ENCODE measurements at regions not wholly inside any gene's neighbourhood (a gene's known extent, or its start where the extent isn't known, plus 50 kb on each side); places are given as distances from the start of the nearest gene placed in this dataset.

GRCh38 chr20:52332649-52333250 lies 141.2 kb upstream of the ZFP64 start:
- Histone ChIP-seq H3K9me3 (ENCODE audit: control insufficient read depth in 4 of 4, low read length in 3 of 4) (no peaks in the 10 kb centered on the region), H3K4me3 (ENCODE audit: low read depth in 1 of 3, low read length in 3 of 3) (no peak overlapping the region), H3K27ac (ENCODE audit: low read depth in 1 of 2, low read length in 2 of 2) (no peak overlapping the region), H3K36me3 (ENCODE audit: control insufficient read depth in 4 of 4, insufficient read depth in 3 of 4, low read depth in 1 of 4, low read length in 3 of 4) (no peaks in the 10 kb centered on the region), H3K27me3 (ENCODE audit: control insufficient read depth in 4 of 4, insufficient read depth in 4 of 4, low read length in 3 of 4) (no peaks in the 10 kb centered on the region), H3K4me1 (ENCODE audit: control insufficient read depth in 4 of 4, insufficient read depth in 4 of 4, low read length in 3 of 4) (no peaks in the 10 kb centered on the region), H3K9ac (ENCODE audit: low read depth in 1 of 2, low read length in 2 of 2) (no peak overlapping the region)
- DNase-seq (ENCODE audit: low spot score) = no peak
- TF ChIP-seq ATF3 (IDR thresholded peaks at IDR 0.05) (no peak), ZBTB33 (IDR thresholded peaks at IDR 0.05) (no peak), TAF1 (conservative IDR thresholded peaks at IDR 0.05) (no peak), FOXA1 (IDR thresholded peaks at IDR 0.05) (no peak), HNF4A (conservative IDR thresholded peaks at IDR 0.05) (no peak), RXRA (IDR thresholded peaks at IDR 0.05) (no peak)
- 92% methylated on average over 2 of the region's 2 CpGs for WGBS

- H3K27ac ChIP-seq (ENCODE audit: low read depth in 1 of 2, low read length in 2 of 2) = no peak overlapping the region
- no peak for DNase-seq (ENCODE audit: low spot score)
- WGBS = 80% methylated on average over 1 of the region's 1 CpG
- no peak overlapping the region for H3K9ac ChIP-seq (ENCODE audit: low read depth in 1 of 2, low read length in 2 of 2)
- H3K36me3 ChIP-seq (ENCODE audit: control insufficient read depth in 4 of 4, insufficient read depth in 3 of 4, low read depth in 1 of 4, low read length in 3 of 4) = no peaks in the 10 kb centered on the region
- H3K27me3 ChIP-seq (ENCODE audit: control insufficient read depth in 4 of 4, insufficient read depth in 4 of 4, low read length in 3 of 4) = no peaks in the 10 kb centered on the region
- no peaks in the 10 kb centered on the region for H3K9me3 ChIP-seq (ENCODE audit: control insufficient read depth in 4 of 4, low read length in 3 of 4)
- H3K4me1 ChIP-seq (ENCODE audit: control insufficient read depth in 4 of 4, insufficient read depth in 4 of 4, low read length in 3 of 4) = no peaks in the 10 kb centered on the region
- no peak for TF ChIP-seq HNF4A (conservative IDR thresholded peaks at IDR 0.05)
- no peak for TF ChIP-seq JUND (IDR thresholded peaks at IDR 0.05)
- no peak for TF ChIP-seq EGR1 (IDR thresholded peaks at IDR 0.05; ENCODE audit: low read depth in 2 of 2)
- no peak for TF ChIP-seq RXRA (IDR thresholded peaks at IDR 0.05)
- no peak overlapping the region for H3K4me3 ChIP-seq (ENCODE audit: low read depth in 1 of 3, low read length in 3 of 3)
Observed at GRCh38 chr20:52332230-52332629, 140.7 kb upstream of the ZFP64 start.

GRCh38 chr20:52331655-52332054 lies 140.1 kb upstream of the ZFP64 start:
- no peaks in the 10 kb centered on the region for H3K27me3 ChIP-seq (ENCODE audit: control insufficient read depth in 4 of 4, insufficient read depth in 4 of 4, low read length in 3 of 4)
- no peak for DNase-seq (ENCODE audit: low spot score)
- no peak overlapping the region for H3K9ac ChIP-seq (ENCODE audit: low read depth in 1 of 2, low read length in 2 of 2)
- TF ChIP-seq TAF1 (conservative IDR thresholded peaks at IDR 0.05) (no peak), GABPA (IDR thresholded peaks at IDR 0.05 in 1 of 2, conservative IDR thresholded peaks at IDR 0.05 in 1 of 2) (no peak), FOXA1 (IDR thresholded peaks at IDR 0.05) (no peak), YY1 (IDR thresholded peaks at IDR 0.05) (no peak), RAD21 (IDR thresholded peaks at IDR 0.05) (no peak), MAX (IDR thresholded peaks at IDR 0.05) (no peak)
- no peaks in the 10 kb centered on the region for H3K4me1 ChIP-seq (ENCODE audit: control insufficient read depth in 4 of 4, insufficient read depth in 4 of 4, low read length in 3 of 4)
- WGBS = 90% methylated on average over 2 of the region's 2 CpGs
- H3K4me3 ChIP-seq (ENCODE audit: low read depth in 1 of 3, low read length in 3 of 3) = no peak overlapping the region
- H3K9me3 ChIP-seq (ENCODE audit: control insufficient read depth in 4 of 4, low read length in 3 of 4) = no peaks in the 10 kb centered on the region
- no peak overlapping the region for H3K27ac ChIP-seq (ENCODE audit: low read depth in 1 of 2, low read length in 2 of 2)
- no peaks in the 10 kb centered on the region for H3K36me3 ChIP-seq (ENCODE audit: control insufficient read depth in 4 of 4, insufficient read depth in 3 of 4, low read depth in 1 of 4, low read length in 3 of 4)
